Fibroblast of skin of right quadriceps (primary cell): ENCODE measurements at regions not wholly inside any gene's neighbourhood (a gene's known extent, or its start where the extent isn't known, plus 50 kb on each side); places are given as distances from the start of the nearest gene placed in this dataset.

Source experiments
- DNase-seq: peaks from one replicate; pipeline ENCODE4 v3.0.0-alpha.2; 2013

GRCh38 chr5:58246461-58246944 lies 213.4 kb downstream of the PLK2 start:
- no peak for DNase-seq

GRCh38 chr5:58245476-58245840 lies 214.4 kb downstream of the PLK2 start:
- DNase-seq, result no peak

GRCh38 chr5:58244819-58245475 lies 214.9 kb downstream of the PLK2 start:
- DNase-seq, result no peak

GRCh38 chr5:58241389-58241788 lies 218.5 kb downstream of the PLK2 start:
- no peak for DNase-seq

- DNase-seq, result peak; percentile 73
Observed at GRCh38 chr5:58240322-58240721, 219.6 kb downstream of the PLK2 start.

DNA sequence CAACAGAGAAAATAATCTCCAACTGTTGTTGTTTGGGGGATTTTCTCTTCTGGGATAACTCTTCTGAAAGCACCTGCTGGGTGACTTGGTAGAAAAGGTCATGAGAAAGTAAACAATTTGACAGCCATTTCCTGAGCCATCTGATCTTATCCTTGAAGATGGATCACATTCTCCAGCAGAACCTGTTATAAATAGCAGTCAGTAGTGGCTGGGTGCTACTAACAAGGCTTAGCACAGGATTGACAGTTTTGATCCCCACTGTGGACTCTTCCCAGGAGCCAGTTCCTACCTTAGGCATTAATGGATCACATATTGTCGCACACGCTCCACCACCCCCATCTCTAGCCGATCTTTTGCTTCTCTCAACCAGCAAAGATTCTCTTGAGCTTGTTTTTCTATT lies 220.2 kb downstream of the PLK2 start:
- no peak for DNase-seq

GRCh38 chr5:58239045-58239444 lies 220.8 kb downstream of the PLK2 start:
- no peak for DNase-seq

DNA sequence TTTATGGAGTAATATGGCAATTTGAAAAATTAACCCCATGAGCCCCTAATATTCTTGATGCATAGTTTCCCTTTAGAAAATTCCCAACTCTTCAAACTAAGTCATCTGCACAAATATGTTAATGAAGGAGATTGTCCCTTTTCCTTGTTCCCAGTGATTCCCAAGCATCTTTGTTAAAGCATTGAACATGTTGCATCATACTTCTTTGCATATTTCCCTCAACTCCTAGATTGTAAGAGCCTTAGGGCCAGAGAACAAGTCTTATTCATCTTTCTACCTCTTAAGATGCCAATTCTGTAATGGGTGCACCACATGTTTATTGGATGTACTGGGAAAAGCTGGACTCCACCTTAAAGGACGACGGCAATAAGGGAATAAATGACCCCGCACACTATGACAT lies 223.4 kb downstream of the PLK2 start:
- DNase-seq, result no peak

DNA sequence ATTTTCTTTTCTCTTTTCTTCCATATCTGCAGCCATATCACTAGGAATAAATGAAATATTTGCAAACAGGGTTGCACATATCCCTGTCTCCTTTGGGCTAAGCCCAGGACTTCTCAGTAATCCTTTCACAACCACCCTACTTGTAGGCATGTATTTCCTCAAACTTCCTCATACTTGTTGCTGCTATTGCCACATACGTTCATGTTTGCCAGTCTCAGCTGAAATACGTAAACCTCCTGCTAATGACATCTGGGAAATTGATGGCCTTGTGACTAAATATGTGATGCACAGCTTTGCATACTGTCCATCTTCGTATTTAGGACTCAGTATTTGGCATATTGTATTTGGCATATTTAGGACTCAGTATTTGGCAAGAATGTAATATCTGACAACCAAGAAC lies 224.6 kb downstream of the PLK2 start:
- DNase-seq, result peak; percentile 53

- DNase-seq, result no peak
Observed at GRCh38 chr5:58232130-58232529, 227.8 kb downstream of the PLK2 start.

DNA sequence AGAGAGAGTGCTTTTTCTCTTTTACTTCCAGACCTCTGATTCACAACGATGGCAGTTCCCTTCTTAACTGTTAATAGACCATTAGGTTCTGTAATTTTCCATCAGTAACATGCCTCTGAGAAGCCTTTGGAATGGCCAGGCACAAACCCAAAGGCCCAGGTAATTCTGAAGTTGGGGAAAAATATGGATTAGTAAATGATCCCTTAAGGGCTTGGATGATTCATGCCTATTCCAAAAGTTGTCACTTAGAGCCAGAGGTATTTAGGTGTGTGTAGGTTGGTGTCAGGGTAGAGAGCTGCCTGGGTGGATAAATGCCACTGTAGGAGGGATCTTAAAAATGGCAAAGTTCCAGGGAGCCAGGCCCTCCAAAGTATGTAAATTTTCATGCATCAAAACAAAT lies 228.8 kb downstream of the PLK2 start:
- DNase-seq, result no peak

- no peak for DNase-seq
Observed at GRCh38 chr5:58228896-58229295, 231.0 kb downstream of the PLK2 start.

- no peak for DNase-seq
Observed at GRCh38 chr5:58227858-58228257, 232.0 kb downstream of the PLK2 start.

GRCh38 chr5:58224661-58225060 lies 235.2 kb downstream of the PLK2 start:
- no peak for DNase-seq

DNA sequence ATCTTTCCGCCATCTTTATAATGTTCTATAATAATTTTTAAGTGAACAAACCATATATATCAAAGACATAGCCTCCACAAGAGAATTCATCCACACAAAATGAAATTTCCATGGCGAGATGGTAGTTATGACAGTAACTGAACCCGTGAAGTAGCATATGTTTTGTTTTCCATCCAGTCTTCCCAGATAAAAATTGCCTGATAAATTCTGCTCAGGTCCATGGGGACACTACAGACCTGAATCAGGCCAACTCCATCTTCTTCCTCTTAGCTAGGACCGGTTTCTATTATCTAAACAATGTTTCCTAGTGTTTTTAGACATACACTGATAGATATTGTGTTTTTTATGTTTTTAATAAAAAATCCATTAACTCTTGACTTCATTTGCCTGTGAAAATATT lies 235.7 kb downstream of the PLK2 start:
- no peak for DNase-seq

DNA sequence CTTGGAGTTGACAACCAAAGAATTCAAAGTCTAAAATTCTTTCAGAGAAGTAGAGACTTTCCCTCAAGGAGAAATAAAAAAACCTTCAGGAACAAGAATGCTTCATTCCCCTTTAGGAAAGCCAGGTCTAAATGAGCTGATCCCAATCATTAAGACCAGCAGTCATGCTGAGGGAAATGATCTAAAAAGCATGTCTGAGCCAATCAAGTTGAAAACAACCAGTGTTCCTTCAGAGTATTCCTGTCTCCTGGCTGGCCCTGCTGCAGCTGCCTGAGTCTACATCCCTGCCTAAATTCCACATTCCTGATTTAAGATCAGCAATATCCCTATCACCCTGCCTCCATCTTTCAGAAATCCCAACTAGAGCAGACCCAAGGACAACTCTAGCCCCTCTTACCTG lies 244.5 kb downstream of the PLK2 start:
- DNase-seq, result no peak

GRCh38 chr5:58211441-58211840 lies 248.4 kb downstream of the PLK2 start:
- no peak for DNase-seq

GRCh38 chr5:58208674-58209073 lies 251.2 kb downstream of the PLK2 start:
- no peak for DNase-seq

DNA sequence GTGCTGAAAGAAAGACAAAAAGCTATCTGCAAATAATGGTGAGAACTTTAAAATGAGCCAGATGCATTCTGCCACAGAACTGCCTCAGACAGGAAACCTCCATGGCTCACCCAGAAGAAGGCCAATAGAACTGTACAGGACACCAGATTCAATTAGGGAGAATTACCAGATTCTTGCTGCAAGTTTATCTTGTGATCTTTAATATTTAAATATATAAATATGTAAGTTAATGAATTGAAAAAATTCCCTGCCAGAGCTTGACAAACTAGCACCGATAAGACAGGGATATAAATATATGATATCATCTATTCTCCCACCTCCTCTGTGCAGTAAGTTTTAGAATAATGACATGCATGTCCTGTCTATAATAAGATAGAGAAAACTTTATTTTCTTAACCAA lies 252.8 kb downstream of the PLK2 start:
- no peak for DNase-seq

DNA sequence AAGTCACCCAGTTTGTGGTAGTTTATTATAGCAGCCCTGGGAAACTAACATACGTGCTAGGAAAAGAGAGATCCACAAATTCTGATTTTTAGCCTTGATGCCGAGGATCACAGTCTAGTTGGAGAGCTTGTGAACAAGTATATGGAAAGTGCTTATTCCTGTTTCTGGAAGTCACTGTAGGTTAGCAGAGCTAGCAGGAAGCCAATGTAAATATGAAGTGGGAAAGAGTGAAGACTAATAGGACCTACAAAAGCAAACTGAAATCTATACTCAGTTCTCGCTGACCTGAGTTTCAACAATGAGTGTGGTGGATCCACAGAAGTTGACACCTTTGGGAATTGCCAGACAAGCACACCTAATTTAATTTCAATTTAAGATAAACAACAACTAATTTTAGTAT lies 254.9 kb downstream of the PLK2 start:
- no peak for DNase-seq

GRCh38 chr5:58202941-58203444 lies 256.9 kb downstream of the PLK2 start:
- no peak for DNase-seq

- DNase-seq, result peak; percentile 8
Observed at GRCh38 chr5:58201922-58202648, 257.8 kb downstream of the PLK2 start.

GRCh38 chr5:58200451-58200850 lies 259.4 kb downstream of the PLK2 start:
- DNase-seq, result no peak

GRCh38 chr5:58199087-58199486 lies 260.8 kb downstream of the PLK2 start:
- no peak for DNase-seq

- DNase-seq, result no peak
Observed at GRCh38 chr5:58198330-58198729, 261.6 kb downstream of the PLK2 start.
